Panc1 (cell line): ENCODE measurements at regions not wholly inside any gene's neighbourhood (a gene's known extent, or its start where the extent isn't known, plus 50 kb on each side); places are given as distances from the start of the nearest gene placed in this dataset.

ENCODE experiments used
- CTCF ChIP-seq: fragments of 450-650 bp; IDR thresholded peaks from 2 replicates; pipeline ENCODE4 v1.5.1; 2017; ENCODE audit warnings: mild to moderate bottlenecking
- POLR2AphosphoS5 ChIP-seq: IDR thresholded peaks from 2 replicates; pipeline ENCODE4 v1.6.1; 2012; ENCODE audit warnings: mild to moderate bottlenecking, low read depth, low read length, moderate library complexity
- SIN3A ChIP-seq: IDR thresholded peaks from 2 replicates; pipeline ENCODE4 v1.6.1; 2012; ENCODE audit warnings: low read depth, mild to moderate bottlenecking, low read length, moderate library complexity, borderline replicate concordance; ENCODE audit not compliant: insufficient read depth
- TF ChIP-seq, protein P1 (sequence below), 2 experiments: IDR thresholded peaks; 2 replicates each; pipeline ENCODE4 v1.6.1; 2011 to 2012; ENCODE audit warnings: low read depth in 2 of 2, control low read depth in 1 of 2, low read length in 1 of 2, mild to moderate bottlenecking in 1 of 2, moderate library complexity in 1 of 2; ENCODE audit not compliant: insufficient read depth in 1 of 2

GRCh38 chr10:6964543-6964942, 384.5 kb upstream of the PRKCQ start:
- TF ChIP-seq CTCF (no peak), SIN3A (no peak), POLR2AphosphoS5 (no peak)
- TF ChIP-seq, protein P1, sequence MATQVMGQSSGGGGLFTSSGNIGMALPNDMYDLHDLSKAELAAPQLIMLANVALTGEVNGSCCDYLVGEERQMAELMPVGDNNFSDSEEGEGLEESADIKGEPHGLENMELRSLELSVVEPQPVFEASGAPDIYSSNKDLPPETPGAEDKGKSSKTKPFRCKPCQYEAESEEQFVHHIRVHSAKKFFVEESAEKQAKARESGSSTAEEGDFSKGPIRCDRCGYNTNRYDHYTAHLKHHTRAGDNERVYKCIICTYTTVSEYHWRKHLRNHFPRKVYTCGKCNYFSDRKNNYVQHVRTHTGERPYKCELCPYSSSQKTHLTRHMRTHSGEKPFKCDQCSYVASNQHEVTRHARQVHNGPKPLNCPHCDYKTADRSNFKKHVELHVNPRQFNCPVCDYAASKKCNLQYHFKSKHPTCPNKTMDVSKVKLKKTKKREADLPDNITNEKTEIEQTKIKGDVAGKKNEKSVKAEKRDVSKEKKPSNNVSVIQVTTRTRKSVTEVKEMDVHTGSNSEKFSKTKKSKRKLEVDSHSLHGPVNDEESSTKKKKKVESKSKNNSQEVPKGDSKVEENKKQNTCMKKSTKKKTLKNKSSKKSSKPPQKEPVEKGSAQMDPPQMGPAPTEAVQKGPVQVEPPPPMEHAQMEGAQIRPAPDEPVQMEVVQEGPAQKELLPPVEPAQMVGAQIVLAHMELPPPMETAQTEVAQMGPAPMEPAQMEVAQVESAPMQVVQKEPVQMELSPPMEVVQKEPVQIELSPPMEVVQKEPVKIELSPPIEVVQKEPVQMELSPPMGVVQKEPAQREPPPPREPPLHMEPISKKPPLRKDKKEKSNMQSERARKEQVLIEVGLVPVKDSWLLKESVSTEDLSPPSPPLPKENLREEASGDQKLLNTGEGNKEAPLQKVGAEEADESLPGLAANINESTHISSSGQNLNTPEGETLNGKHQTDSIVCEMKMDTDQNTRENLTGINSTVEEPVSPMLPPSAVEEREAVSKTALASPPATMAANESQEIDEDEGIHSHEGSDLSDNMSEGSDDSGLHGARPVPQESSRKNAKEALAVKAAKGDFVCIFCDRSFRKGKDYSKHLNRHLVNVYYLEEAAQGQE (IDR thresholded peaks at IDR 0.05; ENCODE audit: insufficient read depth in 1 of 2, low read depth in 2 of 2, low read length in 1 of 2), result no peak
